ENCODE measurements at regions not wholly inside any gene's neighbourhood (a gene's known extent, or its start where the extent isn't known, plus 50 kb on each side); places are given as distances from the start of the nearest gene placed in this dataset.

GRCh38 chr6:3656076-3656475 is 95.4 kb downstream of the PXDC1 start:
- POLR2A ChIA-PET: no interaction called here
- intact Hi-C loops (cut with micrococcal nuclease): no loop called here
- ATAC-seq: no peak
- Mint-ChIP-seq H3K4me1 (ENCODE audit: low read depth) (no peaks in the 10 kb centered on the region), H3K9me3 (no peaks in the 10 kb centered on the region), H3K27me3 (peaks cover 2% of the 10 kb centered on the region), H3K27ac (no peak overlapping the region), H3K36me3 (ENCODE audit: low read depth) (no peaks in the 10 kb centered on the region), H3K4me3 (no peak overlapping the region)
- CTCF ChIA-PET: no interaction called here
- TF ChIP-seq CTCF (IDR thresholded peaks at IDR 0.05): no peak
- no peak for DNase-seq

GRCh38 chr6:3654898-3655297 is 96.6 kb downstream of the PXDC1 start:
- ChIA-PET CTCF (no interaction called here), POLR2A (no interaction called here)
- Mint-ChIP-seq H3K36me3 (ENCODE audit: low read depth) (no peaks in the 10 kb centered on the region), H3K4me1 (ENCODE audit: low read depth) (no peaks in the 10 kb centered on the region), H3K4me3 (no peak overlapping the region), H3K27ac (no peak overlapping the region), H3K9me3 (no peaks in the 10 kb centered on the region), H3K27me3 (peaks cover 2% of the 10 kb centered on the region)
- intact Hi-C loops (cut with micrococcal nuclease): no loop called here
- DNase-seq: no peak
- no peak for TF ChIP-seq CTCF (IDR thresholded peaks at IDR 0.05)
- no peak for ATAC-seq

GRCh38 chr6:3654436-3654835 is 97.1 kb downstream of the PXDC1 start:
- no peak overlapping the region for H3K27ac Mint-ChIP-seq
- ATAC-seq: no peak
- no peak for TF ChIP-seq CTCF (IDR thresholded peaks at IDR 0.05)
- intact Hi-C loops (cut with micrococcal nuclease): no loop called here
- H3K27me3 Mint-ChIP-seq: peaks cover 2% of the 10 kb centered on the region
- H3K4me3 Mint-ChIP-seq: no peak overlapping the region
- H3K36me3 Mint-ChIP-seq (ENCODE audit: low read depth): no peaks in the 10 kb centered on the region
- H3K9me3 Mint-ChIP-seq: no peaks in the 10 kb centered on the region
- no peak for DNase-seq
- H3K4me1 Mint-ChIP-seq (ENCODE audit: low read depth): no peaks in the 10 kb centered on the region
- POLR2A ChIA-PET: no interaction called here
- CTCF ChIA-PET: no interaction called here

GRCh38 chr6:3653528-3654070 is 97.9 kb downstream of the PXDC1 start:
- ChIA-PET POLR2A (no interaction called here), CTCF (interaction anchor here (2.5 kb wide), 1 partner anchor 79 kb away, joined by 5 read pairs; no protein-coding TSS in a partner anchor)
- H3K4me3 Mint-ChIP-seq: no peak overlapping the region
- H3K9me3 Mint-ChIP-seq: no peaks in the 10 kb centered on the region
- DNase-seq: no peak
- no peaks in the 10 kb centered on the region for H3K36me3 Mint-ChIP-seq (ENCODE audit: low read depth)
- ATAC-seq: no peak
- TF ChIP-seq CTCF (IDR thresholded peaks at IDR 0.05): no peak
- no peaks in the 10 kb centered on the region for H3K4me1 Mint-ChIP-seq (ENCODE audit: low read depth)
- H3K27ac Mint-ChIP-seq: no peak overlapping the region
- intact Hi-C loops (cut with micrococcal nuclease): no loop called here
- H3K27me3 Mint-ChIP-seq: peaks cover 2% of the 10 kb centered on the region

GRCh38 chr6:3651698-3652229 is 99.7 kb downstream of the PXDC1 start:
- Mint-ChIP-seq H3K4me3 (no peak overlapping the region), H3K4me1 (ENCODE audit: low read depth) (no peaks in the 10 kb centered on the region), H3K9me3 (no peaks in the 10 kb centered on the region), H3K36me3 (ENCODE audit: low read depth) (no peaks in the 10 kb centered on the region), H3K27me3 (peaks cover 2% of the 10 kb centered on the region), H3K27ac (no peak overlapping the region)
- CTCF ChIA-PET: interaction anchor here (2.5 kb wide), 1 partner anchor 81 kb away, joined by 5 read pairs; no protein-coding TSS in a partner anchor
- ATAC-seq (no peak), DNase-seq (no peak)
- POLR2A ChIA-PET: no interaction called here
- TF ChIP-seq CTCF (IDR thresholded peaks at IDR 0.05): no peak
- intact Hi-C loops (cut with micrococcal nuclease): no loop called here

Measured in activated CD8-positive, alpha-beta T cell treated with anti-CD3 and anti-CD28 coated beads for 36 hours (primary cell).